LNCaP clone FGC (cell line): ENCODE measurements at regions not wholly inside any gene's neighbourhood (a gene's known extent, or its start where the extent isn't known, plus 50 kb on each side); places are given as distances from the start of the nearest gene placed in this dataset.

ENCODE experiments used
- DNase-seq: peaks from one replicate; pipeline ENCODE4 v3.0.0-alpha.2; 2011; ENCODE audit warnings: low read depth
- H3K4me3 ChIP-seq: 2 replicates; pipeline ENCODE4 v1.5.1; 2011; ENCODE audit warnings: mild to moderate bottlenecking, low read depth, low read length, control low read depth
- CTCF ChIP-seq: IDR thresholded peaks from 2 replicates; pipeline ENCODE4 v1.5.1; 2012; ENCODE audit warnings: mild to moderate bottlenecking; ENCODE audit not compliant: control insufficient read depth, insufficient read depth; ENCODE audit errors: extremely low read depth

- no peak overlapping the region for H3K4me3 ChIP-seq
- no peak for TF ChIP-seq CTCF
- DNase-seq, result no peak
Observed at GRCh38 chr2:208977582-208977981, 446.3 kb upstream of the MAP2 start.

- TF ChIP-seq CTCF, result no peak
- no peak overlapping the region for H3K4me3 ChIP-seq
- no peak for DNase-seq
Observed at GRCh38 chr2:208978946-208979345, 444.9 kb upstream of the MAP2 start.

GRCh38 chr2:208980321-208980720 is 443.5 kb upstream of the MAP2 start:
- no peak overlapping the region for H3K4me3 ChIP-seq
- DNase-seq, result no peak
- TF ChIP-seq CTCF, result no peak

- TF ChIP-seq CTCF, result no peak
- DNase-seq, result no peak
- H3K4me3 ChIP-seq, result no peak overlapping the region
Observed at GRCh38 chr2:208982831-208983230, 441.0 kb upstream of the MAP2 start.

- no peak for TF ChIP-seq CTCF
- DNase-seq, result peak; percentile 63
- no peak overlapping the region for H3K4me3 ChIP-seq
Observed at GRCh38 chr2:208983486-208983885, 440.4 kb upstream of the MAP2 start.

GRCh38 chr2:208984376-208985090 is 439.3 kb upstream of the MAP2 start:
- no peak overlapping the region for H3K4me3 ChIP-seq
- no peak for DNase-seq
- no peak for TF ChIP-seq CTCF

- no peak for TF ChIP-seq CTCF
- no peak for DNase-seq
- H3K4me3 ChIP-seq, result no peak overlapping the region
Observed at GRCh38 chr2:208985644-208986043, 438.2 kb upstream of the MAP2 start.
